Small intestine (tissue), 7 donors: ENCODE measurements at regions not wholly inside any gene's neighbourhood (a gene's known extent, or its start where the extent isn't known, plus 50 kb on each side); places are given as distances from the start of the nearest gene placed in this dataset.

Source experiments
- DNase-seq, 2 donors: peaks; one replicate each; pipeline versions ENCODE4 v3.0.0 to v3.0.0-alpha.2; 2013
- FAIRE-seq: peaks from 2 replicates; lab custom pipeline; 2012; peaks lifted over from hg19 to GRCh38; lab: Jason Lieb, UNC
- H3K27ac ChIP-seq, 3 donors: one replicate each; pipeline ENCODE4 v1.5.1; 2013; ENCODE audit warnings: low read length in 2 of 3, mild to moderate bottlenecking in 2 of 3, control low read depth in 1 of 3, inconsistent platforms in 1 of 3, low read depth in 1 of 3, moderate library complexity in 1 of 3
- H3K27me3 ChIP-seq, 3 donors: one replicate each; pipeline ENCODE4 v1.6.1; 2013; ENCODE audit warnings: low read length in 3 of 3, inconsistent platforms in 1 of 3; ENCODE audit not compliant: control insufficient read depth in 3 of 3, insufficient read depth in 3 of 3
- H3K36me3 ChIP-seq, 3 donors: one replicate each; pipeline ENCODE4 v1.6.1; 2013; ENCODE audit warnings: low read length in 3 of 3, inconsistent platforms in 1 of 3, low read depth in 1 of 3, mild to moderate bottlenecking in 1 of 3, moderate library complexity in 1 of 3; ENCODE audit not compliant: control insufficient read depth in 3 of 3, insufficient read depth in 2 of 3
- H3K4me1 ChIP-seq, 3 donors: one replicate each; pipeline ENCODE4 v1.6.1; 2013; ENCODE audit warnings: low read length in 2 of 3, inconsistent platforms in 1 of 3, low read depth in 1 of 3, mild to moderate bottlenecking in 1 of 3, moderate library complexity in 1 of 3; ENCODE audit not compliant: control insufficient read depth in 3 of 3, insufficient read depth in 2 of 3
- H3K4me3 ChIP-seq, 3 donors: one replicate each; pipeline ENCODE4 v1.5.1; 2013; ENCODE audit warnings: low read length in 3 of 3, control low read depth in 1 of 3, inconsistent platforms in 1 of 3, low read depth in 1 of 3, mild to moderate bottlenecking in 1 of 3, moderate library complexity in 1 of 3
- H3K9me3 ChIP-seq, 2 donors: one replicate each; pipeline ENCODE4 v1.6.1; 2013; ENCODE audit warnings: low read depth in 1 of 2, low read length in 1 of 2; ENCODE audit not compliant: control insufficient read depth in 2 of 2, insufficient read depth in 1 of 2
- WGBS, 3 donors: extraction: QIAGEN DNeasy Blood & Tissue Kit; methylation state at CpG; one replicate each; pipeline ENCODE4 v1.1.7; 2013; 5-methylcytosine and 5-hydroxymethylcytosine counted together
- donor health status: healthy with polysubstance abuse.
- donor health status: control.
- donor health status: control.
- donor health status: Bipolar disorder and iron deficiency.
- donor health status: healthy.

DNA sequence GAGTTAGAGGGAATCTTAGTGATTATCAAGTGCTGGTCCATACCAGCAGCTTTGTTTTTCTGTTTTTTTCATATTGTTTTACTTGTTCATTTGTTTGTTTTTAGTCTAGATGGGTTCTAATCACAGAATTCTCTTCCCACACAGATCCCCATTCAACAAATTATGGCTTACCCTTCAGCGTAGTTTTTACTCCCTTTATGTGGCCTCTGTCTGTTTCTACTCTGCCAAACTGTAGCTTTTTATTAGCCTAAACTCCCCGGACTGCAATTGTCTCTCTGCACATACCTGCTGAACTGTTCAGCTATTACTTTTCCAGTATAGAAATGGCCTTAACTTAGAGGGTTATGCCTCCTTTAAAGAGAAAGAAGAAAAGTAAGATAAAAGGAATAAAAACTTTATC is 348.5 kb downstream of the TGFB2 start:
- Histone ChIP-seq H3K9me3 (no peaks in the 10 kb centered on the region), H3K27ac (no peak overlapping the region), H3K4me3 (no peak overlapping the region), H3K36me3 (no peaks in the 10 kb centered on the region), H3K27me3 (no peaks in the 10 kb centered on the region), H3K4me1 (no peaks in the 10 kb centered on the region)
- 45 to 64% (median 46%) methylated on average over 2 of the region's 2 CpGs for WGBS, 3 donors
- no peak for DNase-seq
- no peak for FAIRE-seq

DNA sequence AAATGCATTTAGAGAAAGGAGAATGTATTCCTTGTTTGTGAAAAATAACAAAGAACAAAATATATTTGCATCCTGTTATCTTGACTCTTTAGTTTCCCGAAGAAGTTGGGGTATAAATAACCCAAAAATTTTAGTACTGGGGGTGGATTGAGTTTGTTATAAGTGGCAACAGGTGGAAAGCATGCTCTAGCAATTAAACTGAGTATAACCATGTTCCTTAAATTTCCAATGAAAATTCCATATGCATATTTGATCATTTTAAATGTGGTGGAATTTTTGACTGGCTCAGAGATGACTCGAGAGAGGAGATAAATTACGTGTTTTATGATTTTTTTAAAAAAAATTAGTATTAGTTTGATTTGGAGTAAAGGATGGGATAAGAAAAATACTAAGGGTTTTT is 348.9 kb downstream of the TGFB2 start:
- Histone ChIP-seq H3K4me1 (no peaks in the 10 kb centered on the region), H3K27ac (no peak overlapping the region), H3K4me3 (no peak overlapping the region), H3K36me3 (no peaks in the 10 kb centered on the region), H3K9me3 (no peaks in the 10 kb centered on the region), H3K27me3 (no peaks in the 10 kb centered on the region)
- WGBS, 3 donors = 53 to 77% (median 61%) methylated on average over 3 of the region's 3 CpGs
- no peak for DNase-seq
- no peak for FAIRE-seq

DNA sequence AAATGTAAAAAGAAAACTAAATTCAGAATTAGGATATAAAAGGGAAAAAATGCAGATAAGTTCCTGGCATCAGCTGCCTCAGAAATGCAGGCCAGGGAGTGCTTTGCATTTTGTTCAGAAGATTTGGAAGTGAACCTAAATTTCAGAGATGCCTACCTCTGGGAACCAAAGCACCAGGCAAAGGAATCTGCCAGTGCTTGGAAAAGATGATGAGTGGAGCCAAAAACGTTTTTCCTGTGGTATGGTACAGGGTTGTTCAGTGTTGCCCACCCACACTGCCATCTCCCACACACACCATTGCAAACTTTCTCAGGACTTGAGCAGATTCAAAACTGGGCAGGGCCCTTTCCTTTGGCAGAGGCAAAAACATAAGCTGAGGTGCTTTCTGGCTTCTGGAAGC is 349.5 kb downstream of the TGFB2 start:
- H3K36me3 ChIP-seq = no peaks in the 10 kb centered on the region
- H3K9me3 ChIP-seq = no peaks in the 10 kb centered on the region
- DNase-seq = no peak
- no peak overlapping the region for H3K27ac ChIP-seq
- H3K4me1 ChIP-seq = no peaks in the 10 kb centered on the region
- H3K4me3 ChIP-seq = no peak overlapping the region
- no peak for FAIRE-seq
- no peaks in the 10 kb centered on the region for H3K27me3 ChIP-seq
- WGBS, 3 donors = 6 to 13% (median 8%) methylated on average over 1 of the region's 1 CpG

DNA sequence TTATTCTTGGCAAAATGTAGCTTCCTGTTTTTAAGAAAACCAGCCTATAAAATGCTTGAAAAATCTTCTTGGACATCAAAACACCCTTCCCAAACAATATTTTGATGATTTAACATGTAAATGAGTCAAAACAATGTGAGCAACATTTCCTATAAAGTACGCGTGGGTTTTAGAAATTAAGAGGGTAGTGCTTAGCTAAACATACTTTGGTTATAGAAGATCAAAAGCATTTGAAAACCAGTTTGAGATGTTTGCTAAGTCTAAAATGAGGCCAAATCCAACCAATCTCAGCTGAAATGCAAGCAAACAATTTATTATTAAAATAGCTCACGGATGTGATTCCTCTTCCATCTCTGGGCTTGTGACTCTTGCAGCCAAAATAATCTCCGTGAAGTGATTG is 350.4 kb downstream of the TGFB2 start:
- no peak for DNase-seq
- no peak for FAIRE-seq
- H3K36me3 ChIP-seq = no peaks in the 10 kb centered on the region
- H3K9me3 ChIP-seq = no peaks in the 10 kb centered on the region
- H3K27ac ChIP-seq = no peak overlapping the region
- WGBS, 3 donors = 72 to 85% (median 83%) methylated on average over 4 of the region's 4 CpGs
- H3K4me1 ChIP-seq = no peaks in the 10 kb centered on the region
- H3K4me3 ChIP-seq = no peak overlapping the region
- H3K27me3 ChIP-seq = no peaks in the 10 kb centered on the region

- no peaks in the 10 kb centered on the region for H3K4me1 ChIP-seq
- FAIRE-seq (no peak), DNase-seq (no peak)
- H3K27ac ChIP-seq = no peak overlapping the region
- no peak overlapping the region for H3K4me3 ChIP-seq
- no peaks in the 10 kb centered on the region for H3K36me3 ChIP-seq
- no peaks in the 10 kb centered on the region for H3K9me3 ChIP-seq
- no peaks in the 10 kb centered on the region for H3K27me3 ChIP-seq
Measured at GRCh38 chr1:218698141-218698540, 353.0 kb downstream of the TGFB2 start.

- Histone ChIP-seq H3K36me3 (no peaks in the 10 kb centered on the region), H3K4me1 (no peaks in the 10 kb centered on the region), H3K4me3 (no peak overlapping the region), H3K27me3 (no peaks in the 10 kb centered on the region), H3K27ac (no peak overlapping the region), H3K9me3 (no peaks in the 10 kb centered on the region)
- DNase-seq = no peak
- FAIRE-seq = no peak
- 66 to 81% (median 79%) methylated on average over 3 of the region's 3 CpGs for WGBS, 3 donors
Measured at GRCh38 chr1:218699421-218699820, 354.3 kb downstream of the TGFB2 start.

GRCh38 chr1:218699865-218700264 is 354.7 kb downstream of the TGFB2 start:
- WGBS, 3 donors = 80 to 91% (median 81%) methylated on average over 2 of the region's 2 CpGs
- no peak for FAIRE-seq

GRCh38 chr1:218700666-218701065 is 355.5 kb downstream of the TGFB2 start:
- Histone ChIP-seq H3K4me3 (no peak overlapping the region), H3K9me3 (no peaks in the 10 kb centered on the region), H3K27me3 (no peaks in the 10 kb centered on the region), H3K4me1 (no peaks in the 10 kb centered on the region), H3K36me3 (no peaks in the 10 kb centered on the region), H3K27ac (no peak overlapping the region)
- 67 to 83% (median 72%) methylated on average over 7 of the region's 7 CpGs for WGBS, 3 donors
- FAIRE-seq (no peak), DNase-seq (no peak)

More at GRCh38 chr1:218699865-218700264, 354.7 kb downstream of the TGFB2 start:
- Histone ChIP-seq H3K4me1 (no peaks in the 10 kb centered on the region), H3K27me3 (no peaks in the 10 kb centered on the region), H3K36me3 (no peaks in the 10 kb centered on the region), H3K9me3 (no peaks in the 10 kb centered on the region), H3K4me3 (no peak overlapping the region), H3K27ac (no peak overlapping the region)
- no peak for DNase-seq

- DNase-seq (no peak), FAIRE-seq (no peak)
- H3K27ac ChIP-seq = no peak overlapping the region
- 57 to 75% (median 70%) methylated on average over 3 of the region's 3 CpGs for WGBS, 3 donors
- no peaks in the 10 kb centered on the region for H3K9me3 ChIP-seq
- no peaks in the 10 kb centered on the region for H3K4me1 ChIP-seq
- H3K36me3 ChIP-seq = no peaks in the 10 kb centered on the region
- no peaks in the 10 kb centered on the region for H3K27me3 ChIP-seq
- no peak overlapping the region for H3K4me3 ChIP-seq
Measured at GRCh38 chr1:218701131-218701530, 356.0 kb downstream of the TGFB2 start.
